Activated CD8-positive, alpha-beta memory T cell treated with anti-CD3 and anti-CD28 coated beads for 36 hours (primary cell): ENCODE measurements at regions not wholly inside any gene's neighbourhood (a gene's known extent, or its start where the extent isn't known, plus 50 kb on each side); places are given as distances from the start of the nearest gene placed in this dataset.

Experiments used
- CTCF ChIA-PET: fragments of 350-600 bp; sonication (Branson Sonifier 250); formaldehyde crosslinking; loops from one replicate; lab custom pipeline; 2021; ENCODE audit warnings: antibody characterized with exemption; lab: Charles Lee
- POLR2A ChIA-PET: fragments of 350-600 bp; sonication (Branson Sonifier 250); formaldehyde crosslinking; loops from one replicate; lab custom pipeline; 2021; ENCODE audit warnings: antibody characterized with exemption; lab: Charles Lee

DNA sequence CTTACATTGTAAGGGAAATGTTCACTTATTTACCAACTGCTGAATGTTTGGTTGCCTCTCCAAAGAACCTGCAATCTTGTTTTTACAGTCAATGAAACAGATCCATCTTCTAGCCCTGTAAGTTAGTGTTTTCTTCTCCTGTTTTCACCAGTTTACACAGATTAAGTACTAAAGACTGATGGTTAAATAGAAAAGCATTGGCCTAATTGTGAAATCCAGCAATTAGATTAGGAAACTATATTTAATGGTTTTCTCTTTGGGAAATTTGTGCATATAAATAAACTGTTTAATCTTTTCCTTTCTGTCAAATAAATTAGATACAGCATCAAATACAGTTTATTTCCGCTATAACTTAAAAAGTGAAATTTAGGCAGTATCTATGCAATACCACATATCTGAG is 247.9 kb upstream of the MEF2C start:
- ChIA-PET POLR2A (no interaction called here), CTCF (no interaction called here)

- CTCF ChIA-PET, result interaction anchor here (0.6 kb wide), 1 partner anchor 1134 kb away, joined by 3 read pairs; no protein-coding TSS in a partner anchor
These were observed 247.0 kb upstream of the MEF2C start for GRCh38 chr5:89129941-89130340.

DNA sequence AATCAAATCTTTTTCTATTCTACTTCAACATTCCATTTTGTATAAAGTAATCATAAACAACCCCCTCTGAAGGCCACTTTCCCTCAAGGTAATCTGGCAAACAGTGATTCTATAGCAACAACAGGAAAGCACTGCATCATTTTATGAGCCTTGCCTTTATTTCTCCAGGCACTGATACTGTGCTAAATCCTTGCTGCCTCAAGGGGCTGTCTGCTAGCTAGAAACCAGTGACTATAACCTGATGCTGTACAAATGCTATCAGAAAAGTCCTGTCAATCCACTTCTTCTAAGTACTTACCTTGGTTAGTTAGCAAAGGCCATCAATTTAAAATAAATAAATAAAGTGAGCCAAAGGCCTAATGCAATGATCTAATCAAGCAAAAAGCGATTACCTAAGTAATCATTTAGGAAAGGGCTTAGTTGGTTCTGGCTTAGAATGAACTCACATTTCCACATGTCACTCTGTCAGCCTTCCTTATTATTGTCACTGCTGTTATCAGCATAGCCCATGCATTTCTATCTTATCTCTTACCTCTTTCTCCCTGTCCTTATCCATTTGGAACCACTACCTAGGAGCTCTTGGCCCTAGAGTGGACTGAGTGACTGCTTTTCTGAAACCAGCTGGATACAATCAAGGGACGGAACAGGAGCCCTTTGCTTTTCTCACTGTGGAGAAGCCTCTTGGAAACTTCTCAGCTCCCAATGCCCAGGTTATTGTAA is 246.1 kb upstream of the MEF2C start:
- CTCF ChIA-PET, result no interaction called here
- POLR2A ChIA-PET, result no interaction called here

More at GRCh38 chr5:89129941-89130340, 247.0 kb upstream of the MEF2C start:
- POLR2A ChIA-PET, result no interaction called here

DNA sequence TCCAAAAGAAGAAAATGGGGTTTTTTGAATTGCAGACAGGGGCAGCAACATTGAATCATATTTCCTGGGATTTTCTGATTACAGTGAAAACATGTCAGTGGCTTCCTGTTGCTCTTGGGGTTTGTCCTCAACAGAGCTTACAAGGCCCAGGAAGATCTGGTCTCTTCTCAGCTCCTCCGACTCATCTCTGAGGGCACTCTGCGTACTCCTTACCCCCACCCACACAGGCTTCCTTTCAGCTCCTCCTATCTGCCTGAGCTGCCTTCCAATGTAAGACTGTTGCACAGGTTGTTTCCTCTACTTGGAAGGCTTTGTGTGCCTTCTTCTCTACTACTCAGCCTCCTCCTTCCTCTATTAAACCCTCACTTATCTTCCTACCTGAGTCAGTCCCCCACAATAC is 245.1 kb upstream of the MEF2C start:
- CTCF ChIA-PET, result no interaction called here
- POLR2A ChIA-PET, result no interaction called here

DNA sequence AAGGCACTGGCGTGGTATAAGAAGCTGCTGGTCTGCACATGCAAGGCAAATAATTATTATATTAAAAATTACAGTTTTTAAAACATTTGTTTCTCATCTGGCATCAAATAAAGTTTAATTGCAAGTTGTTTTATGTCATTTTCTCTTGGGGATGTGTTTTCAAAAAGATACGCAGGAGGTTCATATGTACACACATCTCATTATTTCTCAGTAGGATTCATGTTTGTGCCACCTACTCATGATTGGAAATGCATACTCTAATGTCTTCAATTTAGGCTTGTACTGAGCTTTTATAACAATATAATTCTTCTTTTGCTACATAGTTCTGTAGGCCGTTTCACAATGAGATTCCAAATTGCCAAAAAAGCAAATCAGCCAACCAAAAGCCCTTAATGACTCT is 244.2 kb upstream of the MEF2C start:
- CTCF ChIA-PET, result no interaction called here

DNA sequence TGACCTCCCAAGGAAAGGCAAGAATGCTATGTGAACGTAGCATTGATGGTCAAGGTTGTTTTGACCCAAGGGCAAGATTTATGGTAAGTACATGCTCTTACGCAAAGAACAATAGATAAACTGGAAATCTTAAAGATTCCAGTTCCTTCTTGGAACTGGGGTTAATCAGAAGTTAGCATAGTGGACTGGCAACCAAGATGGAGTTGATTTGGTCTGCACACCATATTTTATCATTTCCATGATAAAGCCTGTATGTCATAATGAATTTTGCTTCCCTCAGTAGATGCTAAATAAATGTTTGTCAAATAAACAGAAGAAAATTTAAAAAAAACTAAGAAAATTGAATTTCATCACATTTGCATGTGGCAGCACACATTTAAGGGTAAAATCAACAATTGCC is 242.4 kb upstream of the MEF2C start:
- POLR2A ChIA-PET, result no interaction called here

More for the DNA sequence above, 244.2 kb upstream of the MEF2C start:
- POLR2A ChIA-PET, result no interaction called here

DNA sequence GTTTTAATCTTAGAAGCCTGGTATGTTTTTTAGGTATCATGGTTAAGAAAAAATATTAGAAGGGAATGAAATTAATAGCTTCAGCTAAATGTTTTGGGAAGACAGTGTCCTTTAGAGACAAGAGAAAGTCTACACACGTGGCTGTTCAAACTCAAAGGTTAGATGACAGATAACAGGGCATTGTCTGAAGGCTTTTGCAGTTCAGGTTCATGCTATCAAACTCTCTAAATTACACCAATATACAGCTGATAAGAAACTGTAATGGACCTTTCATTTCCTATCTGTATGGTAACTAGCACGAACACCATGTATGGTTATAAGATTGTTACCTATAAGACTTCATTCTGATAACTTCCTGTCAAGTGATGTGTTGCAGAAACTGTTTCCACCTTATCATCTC is 240.6 kb upstream of the MEF2C start:
- ChIA-PET CTCF (no interaction called here), POLR2A (no interaction called here)

More for the DNA sequence above, 242.4 kb upstream of the MEF2C start:
- CTCF ChIA-PET, result no interaction called here

DNA sequence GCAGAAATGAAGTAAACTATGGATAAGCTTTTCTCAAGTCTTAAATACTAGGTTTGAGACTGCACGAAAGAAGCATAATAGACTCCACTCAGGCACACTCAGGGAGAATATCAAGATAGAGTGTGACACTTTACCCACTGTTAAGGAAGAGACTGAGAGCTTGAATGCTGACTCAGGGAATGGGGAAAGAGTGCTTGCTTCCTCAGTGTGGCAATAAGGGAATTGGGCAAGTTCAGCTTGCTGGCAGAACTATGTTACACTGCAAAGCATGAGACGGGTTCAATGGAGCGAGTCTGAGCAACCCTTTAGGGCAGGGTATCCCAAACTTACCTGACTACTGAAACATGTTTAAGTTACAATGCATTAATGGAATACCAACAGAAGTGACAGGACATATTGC is 237.7 kb upstream of the MEF2C start:
- ChIA-PET POLR2A (no interaction called here), CTCF (no interaction called here)

DNA sequence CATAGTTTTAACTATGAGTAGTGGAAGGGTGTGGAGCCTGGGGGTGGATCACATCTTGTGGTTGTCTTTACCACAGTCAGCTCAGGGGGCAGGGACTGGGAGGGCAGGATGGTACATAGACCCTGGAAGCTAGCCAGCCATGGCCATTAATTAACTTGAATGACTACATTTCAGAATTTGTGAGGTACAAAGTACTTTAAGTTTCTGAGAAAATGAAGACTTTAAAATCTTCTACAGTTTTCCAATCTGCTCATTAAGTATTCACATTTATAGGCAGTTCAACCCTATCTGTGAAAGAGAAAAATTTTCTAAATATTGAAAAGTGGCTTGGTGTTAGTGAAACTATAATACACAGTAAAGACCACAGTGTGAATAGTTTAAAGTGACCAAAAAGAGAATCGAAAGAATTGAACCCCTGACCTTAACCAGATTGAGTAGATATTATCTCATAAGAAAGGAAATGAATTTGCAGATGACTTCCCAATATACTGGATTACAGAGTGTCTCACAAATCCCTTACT is 234.2 kb upstream of the MEF2C start:
- CTCF ChIA-PET, result no interaction called here
- POLR2A ChIA-PET, result no interaction called here

DNA sequence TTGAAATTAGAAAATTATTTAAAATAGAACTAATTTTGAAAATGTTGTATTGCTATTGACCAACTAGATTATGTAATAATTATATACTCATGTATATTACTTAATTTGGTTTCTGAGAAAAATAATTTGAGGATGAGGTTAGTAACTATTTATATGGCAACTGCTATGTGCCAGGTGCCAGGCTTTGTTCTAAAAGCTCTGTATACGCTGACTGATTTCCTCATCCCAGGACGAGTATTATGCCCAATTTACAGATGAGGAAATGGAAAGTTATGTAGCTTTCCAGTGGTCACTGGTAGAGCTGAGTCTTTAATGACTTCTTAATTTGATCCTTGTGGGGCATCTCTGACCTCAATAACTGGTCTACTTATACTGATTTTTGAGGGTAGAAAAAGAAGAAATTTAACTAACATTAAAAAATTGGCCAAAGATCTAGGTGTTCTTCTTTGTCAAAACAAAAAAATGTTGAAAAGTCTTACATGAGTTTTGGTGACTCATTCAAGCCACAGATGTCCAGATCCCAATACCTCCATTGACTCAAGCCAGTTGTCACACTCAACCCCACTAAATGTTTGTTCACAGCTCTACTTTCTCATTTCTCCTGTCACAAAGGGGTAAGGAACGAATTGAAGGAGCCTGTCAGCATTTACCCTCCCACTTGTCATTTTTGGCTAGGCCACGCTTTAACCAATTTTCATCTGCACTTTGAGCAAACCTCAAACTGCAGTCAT is 228.1 kb upstream of the MEF2C start:
- CTCF ChIA-PET, result no interaction called here
- POLR2A ChIA-PET, result no interaction called here

DNA sequence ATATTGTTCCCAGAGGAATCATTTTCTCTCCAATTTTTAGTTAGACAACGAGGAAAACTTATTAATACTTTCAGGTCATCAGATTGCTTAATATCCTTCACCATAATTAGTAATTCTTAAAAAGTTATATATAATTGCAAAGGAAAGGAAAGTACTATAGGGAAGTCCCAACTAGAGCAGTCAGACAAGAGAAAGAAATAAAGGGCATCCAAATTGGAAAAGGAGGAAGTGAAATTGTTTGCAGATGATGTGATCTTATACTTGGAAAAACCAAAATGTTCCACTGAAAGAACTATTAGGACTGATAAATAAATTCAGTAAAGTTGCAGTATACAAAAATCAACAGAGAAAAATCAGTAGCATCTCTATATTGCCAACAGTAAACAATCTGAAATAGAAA is 223.5 kb upstream of the MEF2C start:
- POLR2A ChIA-PET, result no interaction called here
- CTCF ChIA-PET, result no interaction called here

GRCh38 chr5:89105836-89106235 is 222.9 kb upstream of the MEF2C start:
- ChIA-PET CTCF (no interaction called here), POLR2A (no interaction called here)

DNA sequence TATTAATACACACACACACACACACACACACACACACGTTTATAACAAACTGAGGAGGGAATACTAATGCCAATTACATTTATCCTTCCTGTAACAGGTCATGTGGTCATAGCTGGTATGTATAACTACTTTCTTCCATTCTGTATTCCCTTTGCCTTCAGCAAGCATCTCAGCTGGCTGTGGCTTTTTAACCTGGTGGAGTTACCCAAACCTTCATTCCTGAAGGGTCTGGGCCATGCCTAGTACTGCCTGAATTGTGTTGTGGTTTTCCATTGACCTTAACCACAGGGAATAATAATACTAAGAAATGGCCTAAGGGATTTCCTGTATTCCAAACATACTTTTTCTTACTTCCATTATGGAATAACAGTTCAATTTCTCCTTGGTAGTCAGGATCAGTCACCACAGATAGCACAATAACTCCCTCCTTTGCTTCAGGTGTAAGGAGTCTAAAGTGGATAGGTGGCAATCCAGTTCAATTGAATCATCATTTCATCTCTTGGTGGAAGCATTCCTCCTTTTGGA is 222.2 kb upstream of the MEF2C start:
- ChIA-PET CTCF (no interaction called here), POLR2A (no interaction called here)

DNA sequence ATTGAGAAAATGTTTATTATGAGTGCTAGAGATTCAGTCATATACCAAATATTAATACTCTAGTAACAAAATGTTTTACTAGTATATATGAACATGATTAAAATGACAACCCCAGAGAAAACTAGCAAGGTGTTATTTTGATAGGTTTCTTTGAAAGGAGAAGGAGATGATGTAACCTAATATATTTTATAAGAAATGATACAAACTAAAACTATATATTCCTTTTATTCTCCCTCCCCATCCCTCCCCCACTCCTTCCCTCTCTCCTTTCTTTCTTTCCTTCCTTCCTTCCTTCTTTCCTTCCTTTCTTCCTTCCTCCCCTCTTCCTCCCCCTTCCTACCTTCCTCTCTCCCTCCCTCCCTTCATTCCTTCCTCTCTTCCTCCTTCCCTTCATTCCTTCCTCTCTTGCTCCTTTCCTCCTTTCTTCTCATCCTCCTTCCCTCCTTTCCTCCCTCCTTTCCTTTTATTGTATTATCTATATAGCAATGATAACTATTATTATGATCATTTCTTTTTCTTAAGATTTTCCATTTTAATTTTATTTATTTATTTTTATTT is 215.3 kb upstream of the MEF2C start:
- POLR2A ChIA-PET, result no interaction called here
- CTCF ChIA-PET, result no interaction called here

DNA sequence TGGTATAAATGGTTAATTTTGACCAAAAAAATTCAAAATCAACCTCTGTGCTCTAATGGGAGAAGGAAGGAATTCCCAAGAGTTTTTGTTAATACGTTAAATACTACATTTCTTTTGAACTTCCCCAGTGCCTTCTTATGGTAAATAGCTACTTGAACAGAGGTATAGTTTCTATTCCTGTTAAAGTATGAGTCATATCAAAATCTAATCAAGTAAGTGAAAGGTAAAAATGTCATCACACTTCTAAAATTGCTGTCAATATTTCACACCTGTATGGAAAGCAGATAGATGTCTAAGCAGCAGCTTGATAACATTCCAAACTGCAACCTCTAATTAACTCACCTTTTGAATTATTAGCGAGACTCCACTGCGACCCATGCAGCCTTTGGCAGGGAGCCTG is 214.1 kb upstream of the MEF2C start:
- ChIA-PET CTCF (no interaction called here), POLR2A (no interaction called here)

DNA sequence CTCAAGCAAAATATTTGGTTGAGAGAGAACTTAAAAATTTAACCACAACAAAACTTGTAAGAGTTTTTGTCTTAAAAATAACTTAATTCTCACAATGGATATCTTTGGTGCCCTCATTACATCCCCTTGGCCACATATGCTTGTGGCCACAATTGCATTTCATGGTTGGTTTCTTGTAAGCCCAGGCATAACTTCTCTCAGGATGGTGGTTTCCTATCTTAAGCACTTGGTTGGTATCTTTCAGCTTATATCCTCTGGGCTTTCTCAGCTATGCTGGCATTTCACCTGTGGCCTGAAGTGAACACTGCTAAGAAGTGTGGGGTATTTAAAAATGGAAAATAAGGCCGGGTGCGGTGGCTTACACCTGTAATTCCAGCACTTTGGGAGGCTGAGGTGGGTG is 212.4 kb upstream of the MEF2C start:
- CTCF ChIA-PET, result no interaction called here
- POLR2A ChIA-PET, result no interaction called here

DNA sequence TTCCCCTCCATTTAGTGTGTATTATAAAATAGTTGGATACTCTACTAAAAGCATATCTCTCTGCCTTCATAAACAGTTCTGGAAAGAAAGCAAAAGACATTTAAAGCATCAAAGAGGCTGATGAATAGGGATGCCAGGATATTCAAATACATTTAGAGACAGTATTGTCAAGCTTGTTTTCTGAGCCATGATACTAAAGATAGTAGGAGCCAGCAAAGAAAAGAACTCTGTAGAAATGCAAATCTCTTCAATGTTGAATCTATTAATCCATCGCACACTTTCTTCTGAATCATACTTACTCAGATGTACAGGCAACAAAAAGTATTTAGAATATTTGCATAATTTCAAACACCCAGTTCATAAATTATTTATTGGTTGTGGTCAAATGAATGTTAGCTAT is 207.1 kb upstream of the MEF2C start:
- ChIA-PET CTCF (no interaction called here), POLR2A (no interaction called here)

DNA sequence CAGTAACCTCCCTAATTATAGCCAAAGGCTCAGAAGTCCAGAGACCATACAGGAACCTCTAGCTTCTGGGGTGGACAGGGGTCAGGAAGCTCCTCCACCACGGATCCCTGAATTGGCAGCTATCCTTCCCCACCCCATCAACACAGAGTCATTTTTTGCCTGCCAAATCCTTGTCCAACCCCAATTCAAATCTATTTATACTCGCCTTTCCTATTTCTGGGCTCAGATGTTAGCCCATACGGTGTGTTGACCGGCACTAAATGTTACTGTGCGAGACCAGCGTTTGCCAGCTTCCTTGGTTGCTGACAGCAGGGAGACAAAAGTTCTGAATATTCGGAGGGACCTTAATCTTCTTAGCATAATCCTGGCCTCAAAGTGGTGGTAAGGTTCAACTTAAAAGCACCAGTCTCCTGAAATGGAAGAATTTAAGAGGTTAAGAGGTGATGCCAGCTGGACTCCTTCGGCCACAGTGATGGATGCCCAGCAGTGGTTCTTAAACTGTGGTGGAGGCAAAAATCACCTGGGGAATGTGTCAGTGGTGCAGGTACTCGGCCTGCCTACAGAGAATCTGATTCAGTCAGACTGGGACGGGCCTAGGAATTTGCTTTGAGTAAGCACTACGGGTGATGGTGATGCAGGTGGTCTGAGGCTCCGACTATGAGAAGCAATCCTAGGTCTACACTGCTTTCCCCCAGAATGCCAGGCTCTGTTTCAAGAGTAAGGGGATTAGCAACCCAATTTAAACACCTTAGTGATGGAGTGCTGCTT is 204.8 kb upstream of the MEF2C start:
- ChIA-PET CTCF (no interaction called here), POLR2A (no interaction called here)

- CTCF ChIA-PET, result no interaction called here
- POLR2A ChIA-PET, result no interaction called here
These were observed 204.1 kb upstream of the MEF2C start for GRCh38 chr5:89087128-89087527.
